Activated naive CD8-positive, alpha-beta T cell (primary cell): ENCODE measurements at regions not wholly inside any gene's neighbourhood (a gene's known extent, or its start where the extent isn't known, plus 50 kb on each side); places are given as distances from the start of the nearest gene placed in this dataset.
"Not testable (repeated sequence)": the region's sequence is repeated elsewhere in the genome, so short reads cannot be mapped to it uniquely, and the experiment has no call there.

Experiments
- H3K27ac Mint-ChIP-seq: one replicate; pipeline ENCODE4 v1.8.0; 2021; ENCODE audit warnings: mixed read lengths
- H3K27me3 Mint-ChIP-seq: one replicate; pipeline ENCODE4 v1.8.0; 2021; ENCODE audit warnings: mixed read lengths
- H3K36me3 Mint-ChIP-seq: one replicate; pipeline ENCODE4 v1.8.0; 2021; ENCODE audit warnings: mixed read lengths
- H3K4me1 Mint-ChIP-seq: one replicate; pipeline ENCODE4 v1.8.0; 2021; ENCODE audit warnings: low read depth, mixed read lengths
- H3K4me3 Mint-ChIP-seq: one replicate; pipeline ENCODE4 v1.8.0; 2021; ENCODE audit warnings: mild to moderate bottlenecking, mixed read lengths
- H3K9me3 Mint-ChIP-seq: one replicate; pipeline ENCODE4 v1.8.0; 2021; ENCODE audit warnings: low read depth, mixed read lengths

DNA sequence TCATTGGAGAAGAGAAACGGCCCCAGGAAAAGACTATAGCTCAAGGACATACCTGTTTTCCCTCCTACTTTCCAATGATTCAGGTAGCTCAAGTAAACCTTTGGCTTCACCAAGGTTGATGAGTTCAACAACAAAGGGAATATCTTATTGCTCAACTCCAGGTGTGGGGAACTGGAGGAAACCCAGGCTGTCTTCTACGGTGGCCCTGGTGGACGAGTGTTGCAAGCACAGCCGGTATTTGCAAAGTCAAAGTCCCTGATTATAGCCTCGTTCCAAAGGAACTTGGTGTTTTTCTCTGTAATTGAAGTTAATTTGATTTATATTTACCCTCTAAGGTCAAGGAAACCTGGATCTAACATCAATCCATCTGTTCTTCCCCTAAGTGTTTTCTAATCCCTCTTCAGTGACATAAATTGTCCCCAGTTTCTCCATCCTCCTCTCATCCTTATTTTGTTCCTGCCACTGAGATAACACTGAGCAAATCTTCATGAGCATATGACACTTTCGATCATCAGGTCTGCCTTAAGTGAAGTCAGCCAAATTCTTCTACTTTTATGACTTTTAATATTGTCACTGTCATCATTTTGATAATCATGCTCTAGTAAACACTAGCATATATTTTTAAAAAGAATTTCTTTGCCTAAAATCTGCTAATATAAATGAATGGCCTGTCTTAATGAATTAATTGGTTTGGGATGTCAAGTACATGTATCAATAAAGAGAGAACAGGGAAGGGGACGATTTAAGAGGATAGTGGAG, 174.6 kb upstream of the TBX3 start:
- peaks cover 27% of the 10 kb centered on the region for H3K9me3 Mint-ChIP-seq
- H3K4me1 Mint-ChIP-seq = no peaks in the 10 kb centered on the region
- no peak overlapping the region for H3K27ac Mint-ChIP-seq
- H3K4me3 Mint-ChIP-seq = no peak overlapping the region
- no peaks in the 10 kb centered on the region for H3K36me3 Mint-ChIP-seq
- H3K27me3 Mint-ChIP-seq = peaks cover 1% of the 10 kb centered on the region

- peaks cover 19% of the 10 kb centered on the region for H3K9me3 Mint-ChIP-seq
- no peaks in the 10 kb centered on the region for H3K4me1 Mint-ChIP-seq
- H3K4me3 Mint-ChIP-seq = no peak overlapping the region
- H3K27ac Mint-ChIP-seq = no peak overlapping the region
- H3K27me3 Mint-ChIP-seq = peaks cover 1% of the 10 kb centered on the region
- H3K36me3 Mint-ChIP-seq = no peaks in the 10 kb centered on the region
These were observed 171.7 kb upstream of the TBX3 start for GRCh38 chr12:114855678-114856077.

GRCh38 chr12:114852976-114853529, 169.1 kb upstream of the TBX3 start:
- Mint-ChIP-seq H3K4me1 (no peaks in the 10 kb centered on the region), H3K4me3 (no peak overlapping the region), H3K36me3 (no peaks in the 10 kb centered on the region), H3K27me3 (peaks cover 1% of the 10 kb centered on the region), H3K27ac (no peak overlapping the region), H3K9me3 (peaks cover 9% of the 10 kb centered on the region)

DNA sequence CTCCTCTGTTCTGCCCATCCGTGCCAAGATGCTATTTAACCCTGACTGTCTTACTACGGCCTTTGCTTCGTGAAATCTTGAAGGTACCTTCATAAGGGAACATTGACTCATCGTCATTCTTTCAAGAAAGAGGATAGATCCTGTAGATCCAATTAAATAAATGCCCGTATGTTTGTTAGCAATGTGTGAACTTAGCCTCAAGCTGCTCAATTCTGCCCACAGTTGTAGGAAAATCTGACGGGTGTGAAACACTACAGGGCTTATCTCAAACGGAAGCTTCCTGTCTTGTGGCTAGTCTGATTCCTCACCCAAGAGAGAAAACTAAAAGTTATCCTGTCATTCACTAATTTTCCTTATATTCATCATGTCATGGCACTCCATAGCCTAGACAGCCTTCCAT, 168.0 kb upstream of the TBX3 start:
- H3K27ac Mint-ChIP-seq = no peak overlapping the region
- no peak overlapping the region for H3K4me3 Mint-ChIP-seq
- H3K9me3 Mint-ChIP-seq = peaks cover 8% of the 10 kb centered on the region
- no peaks in the 10 kb centered on the region for H3K36me3 Mint-ChIP-seq
- H3K27me3 Mint-ChIP-seq = peaks cover 1% of the 10 kb centered on the region
- H3K4me1 Mint-ChIP-seq = no peaks in the 10 kb centered on the region

GRCh38 chr12:114850661-114851275, 166.8 kb upstream of the TBX3 start:
- no peaks in the 10 kb centered on the region for H3K4me1 Mint-ChIP-seq
- peaks cover 1% of the 10 kb centered on the region for H3K27me3 Mint-ChIP-seq

GRCh38 chr12:114848666-114849065, 164.7 kb upstream of the TBX3 start:
- H3K9me3 Mint-ChIP-seq = no peaks in the 10 kb centered on the region
- no peak overlapping the region for H3K27ac Mint-ChIP-seq
- H3K4me3 Mint-ChIP-seq = no peak overlapping the region
- H3K27me3 Mint-ChIP-seq = peaks cover 1% of the 10 kb centered on the region
- H3K36me3 Mint-ChIP-seq = no peaks in the 10 kb centered on the region
- no peaks in the 10 kb centered on the region for H3K4me1 Mint-ChIP-seq

More at GRCh38 chr12:114850661-114851275, 166.8 kb upstream of the TBX3 start:
- Mint-ChIP-seq H3K27ac (no peak overlapping the region), H3K9me3 (peaks cover 3% of the 10 kb centered on the region), H3K4me3 (no peak overlapping the region), H3K36me3 (no peaks in the 10 kb centered on the region)

DNA sequence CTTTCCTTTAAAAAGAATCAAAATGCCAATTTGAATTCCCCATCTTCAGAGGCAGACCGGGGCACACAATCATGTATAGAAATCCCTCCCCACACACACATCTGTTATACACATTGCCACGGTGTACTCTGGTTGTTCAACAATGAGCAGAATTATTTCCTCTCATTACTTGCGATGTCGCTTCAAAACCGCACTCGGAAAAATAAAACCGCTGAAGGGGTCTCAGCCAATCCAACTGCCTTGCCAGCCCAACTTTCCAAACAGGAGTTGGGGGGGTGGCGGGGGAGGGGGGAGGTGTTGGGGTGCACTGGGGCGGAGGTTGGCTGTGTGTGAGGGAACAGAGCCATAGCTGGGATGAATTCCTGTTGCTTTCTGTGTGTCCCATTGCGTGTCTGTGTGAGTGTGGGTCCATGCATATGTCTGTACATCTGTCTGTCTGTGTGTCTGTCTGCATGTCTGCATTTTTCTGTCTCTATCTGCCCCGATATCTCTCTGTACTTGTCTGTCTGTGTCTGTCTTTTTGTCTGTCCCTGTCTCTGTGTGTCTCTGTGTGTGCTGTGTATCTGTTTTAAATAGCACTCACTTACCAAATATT, 163.6 kb upstream of the TBX3 start:
- no peak overlapping the region for H3K4me3 Mint-ChIP-seq

GRCh38 chr12:114846771-114847170, 162.8 kb upstream of the TBX3 start:
- Mint-ChIP-seq H3K36me3 (no peaks in the 10 kb centered on the region), H3K27me3 (no peaks in the 10 kb centered on the region), H3K9me3 (no peaks in the 10 kb centered on the region), H3K27ac (no peak overlapping the region), H3K4me3 (no peak overlapping the region), H3K4me1 (no peaks in the 10 kb centered on the region)

More for the DNA sequence above, 163.6 kb upstream of the TBX3 start:
- no peaks in the 10 kb centered on the region for H3K9me3 Mint-ChIP-seq
- H3K36me3 Mint-ChIP-seq = no peaks in the 10 kb centered on the region
- no peaks in the 10 kb centered on the region for H3K4me1 Mint-ChIP-seq
- no peaks in the 10 kb centered on the region for H3K27me3 Mint-ChIP-seq
- no peak overlapping the region for H3K27ac Mint-ChIP-seq

DNA sequence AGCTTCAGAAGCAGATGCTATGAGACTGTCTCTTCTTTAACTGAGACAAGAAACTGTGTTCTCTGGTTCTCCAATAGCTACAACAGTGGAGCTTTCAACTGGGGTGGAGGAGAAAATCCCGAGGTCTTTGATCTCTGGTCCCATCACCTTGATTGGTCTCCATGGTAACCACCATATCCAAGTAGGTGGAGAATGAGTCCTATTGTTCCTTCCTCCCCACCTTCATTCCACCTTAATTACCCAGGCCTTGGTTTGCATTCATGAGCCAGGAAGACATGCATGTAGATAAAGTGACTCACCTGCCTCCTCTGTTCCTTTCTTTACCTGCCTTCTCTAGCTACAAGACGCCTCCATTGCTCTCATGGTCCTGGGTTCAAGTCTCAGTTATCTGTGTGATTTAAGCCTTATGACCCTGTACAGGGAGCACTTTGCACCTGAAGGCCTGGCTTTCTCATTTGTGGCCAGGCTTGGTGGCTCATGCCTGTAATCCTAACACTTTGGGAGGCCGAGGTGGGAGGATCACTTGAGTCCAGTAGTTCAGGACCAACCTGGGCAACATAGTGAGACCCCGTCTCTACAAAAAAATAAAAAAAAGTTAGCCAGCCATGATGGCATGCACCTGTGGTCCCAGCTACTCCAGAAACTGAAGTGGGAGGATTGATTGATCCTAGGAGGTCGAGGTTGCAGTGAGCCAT, 157.7 kb upstream of the TBX3 start:
- Mint-ChIP-seq H3K27ac (no peak overlapping the region), H3K4me3 (no peak overlapping the region), H3K4me1 (no peaks in the 10 kb centered on the region), H3K36me3 (no peaks in the 10 kb centered on the region), H3K27me3 (no peaks in the 10 kb centered on the region), H3K9me3 (no peaks in the 10 kb centered on the region)

- Mint-ChIP-seq H3K4me1 (no peaks in the 10 kb centered on the region), H3K27me3 (no peaks in the 10 kb centered on the region), H3K36me3 (no peaks in the 10 kb centered on the region), H3K9me3 (no peaks in the 10 kb centered on the region), H3K4me3 (no peak overlapping the region), H3K27ac (no peak overlapping the region)
These were observed 154.5 kb upstream of the TBX3 start for GRCh38 chr12:114838480-114838879.

- H3K9me3 Mint-ChIP-seq = no peaks in the 10 kb centered on the region
- no peak overlapping the region for H3K4me3 Mint-ChIP-seq
- no peak overlapping the region for H3K27ac Mint-ChIP-seq
- no peaks in the 10 kb centered on the region for H3K4me1 Mint-ChIP-seq
- H3K27me3 Mint-ChIP-seq = no peaks in the 10 kb centered on the region
- H3K36me3 Mint-ChIP-seq = no peaks in the 10 kb centered on the region
These were observed 152.6 kb upstream of the TBX3 start for GRCh38 chr12:114836609-114837008.

- no peaks in the 10 kb centered on the region for H3K27me3 Mint-ChIP-seq
- H3K9me3 Mint-ChIP-seq = no peaks in the 10 kb centered on the region
- no peak overlapping the region for H3K27ac Mint-ChIP-seq
- H3K4me3 Mint-ChIP-seq = no peak overlapping the region
- H3K36me3 Mint-ChIP-seq = no peaks in the 10 kb centered on the region
- no peaks in the 10 kb centered on the region for H3K4me1 Mint-ChIP-seq
These were observed 151.1 kb upstream of the TBX3 start for GRCh38 chr12:114835031-114835430.

DNA sequence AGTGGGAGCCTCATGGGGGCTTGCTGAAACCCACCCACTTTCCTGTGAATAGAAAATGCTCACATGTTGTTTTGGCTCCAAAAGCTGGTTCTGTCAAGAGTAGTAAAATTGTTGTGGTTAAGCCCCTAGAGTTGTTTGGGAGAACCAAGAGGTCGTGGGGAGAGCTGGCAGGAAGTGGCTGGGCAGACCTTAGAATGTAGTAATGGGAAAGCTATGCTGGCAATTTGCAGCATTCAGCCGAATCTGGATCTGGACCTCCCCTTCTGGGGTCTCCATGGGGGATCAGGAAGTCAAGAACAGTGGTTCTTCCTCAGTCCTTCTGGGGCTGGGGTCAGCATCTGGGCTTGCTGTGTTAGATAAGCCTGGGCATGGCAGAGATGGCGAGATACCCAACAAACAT, 150.6 kb upstream of the TBX3 start:
- Mint-ChIP-seq H3K27me3 (no peaks in the 10 kb centered on the region), H3K36me3 (no peaks in the 10 kb centered on the region), H3K4me1 (no peaks in the 10 kb centered on the region), H3K4me3 (no peak overlapping the region), H3K9me3 (no peaks in the 10 kb centered on the region), H3K27ac (no peak overlapping the region)

DNA sequence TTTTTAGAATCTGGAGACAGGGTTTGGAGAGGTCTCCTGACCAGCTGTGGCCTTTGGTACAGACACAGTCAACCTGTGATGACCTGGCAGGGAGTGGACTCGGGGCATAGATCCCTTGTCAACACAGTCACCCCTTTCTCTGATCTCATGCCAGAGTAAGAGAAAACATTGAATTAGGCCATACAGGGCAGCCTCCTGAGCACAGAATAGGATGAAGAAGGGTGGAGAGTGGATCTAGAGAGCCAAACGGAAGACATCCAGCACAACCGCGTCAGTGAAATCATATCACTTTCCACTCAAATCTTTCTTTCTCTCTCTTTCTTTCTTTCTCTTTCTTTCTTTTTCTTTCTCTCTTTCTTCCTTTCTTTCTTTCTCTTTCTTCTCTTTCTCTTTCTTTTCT, 145.9 kb upstream of the TBX3 start:
- Mint-ChIP-seq H3K27ac (no peak overlapping the region), H3K4me1 (no peaks in the 10 kb centered on the region), H3K36me3 (no peaks in the 10 kb centered on the region), H3K4me3 (no peak overlapping the region), H3K9me3 (peaks cover 5% of the 10 kb centered on the region), H3K27me3 (no peaks in the 10 kb centered on the region)

DNA sequence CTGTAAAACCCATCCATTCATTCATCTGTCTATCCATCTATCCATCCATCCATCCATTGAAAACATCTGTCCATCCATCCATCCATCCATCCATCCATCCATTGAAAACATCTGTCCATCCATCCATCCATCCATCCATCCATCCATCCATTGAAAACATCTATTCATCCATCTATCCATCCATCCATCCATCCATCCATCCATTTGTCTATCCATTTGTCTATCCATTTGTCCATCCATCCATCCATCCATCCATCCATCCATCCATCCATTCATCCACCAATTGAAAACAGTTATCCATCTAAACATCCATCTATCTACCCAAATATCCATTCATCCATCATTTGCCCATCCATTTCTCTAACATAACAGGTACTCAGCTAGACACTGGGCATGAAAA, 145.3 kb upstream of the TBX3 start:
- H3K27ac Mint-ChIP-seq, H3K4me3 Mint-ChIP-seq, H3K27me3 Mint-ChIP-seq, H3K9me3 Mint-ChIP-seq, H3K4me1 Mint-ChIP-seq, H3K36me3 Mint-ChIP-seq: not testable (repeated sequence)
